Glomerular visceral epithelial cell (primary cell): ENCODE measurements at regions not wholly inside any gene's neighbourhood (a gene's known extent, or its start where the extent isn't known, plus 50 kb on each side); places are given as distances from the start of the nearest gene placed in this dataset.
"Not testable (repeated sequence)": the region's sequence is repeated elsewhere in the genome, so short reads cannot be mapped to it uniquely, and the experiment has no call there.

ENCODE experiments used
- DNase-seq: peaks from one replicate; pipeline ENCODE4 v3.0.0-alpha.2; 2016; ENCODE audit errors: extremely low spot score

GRCh38 chrX:96502507-96502906 lies 182.1 kb upstream of the DIAPH2 start:
- no peak for DNase-seq

- not testable (repeated sequence) for DNase-seq
Observed at GRCh38 chrX:96529386-96529785, 155.3 kb upstream of the DIAPH2 start.

- no peak for DNase-seq
Observed at GRCh38 chrX:96538104-96538725, 146.4 kb upstream of the DIAPH2 start.

GRCh38 chrX:96540111-96540631 lies 144.5 kb upstream of the DIAPH2 start:
- DNase-seq: no peak

GRCh38 chrX:96546281-96546680 lies 138.4 kb upstream of the DIAPH2 start:
- not testable (repeated sequence) for DNase-seq

- DNase-seq: no peak
Observed at GRCh38 chrX:96551322-96551872, 133.2 kb upstream of the DIAPH2 start.

GRCh38 chrX:96556886-96557285 lies 127.8 kb upstream of the DIAPH2 start:
- DNase-seq: no peak

- DNase-seq: not testable (repeated sequence)
Observed at GRCh38 chrX:96561129-96561528, 123.5 kb upstream of the DIAPH2 start.

GRCh38 chrX:96563646-96564045 lies 121.0 kb upstream of the DIAPH2 start:
- DNase-seq: no peak

GRCh38 chrX:96564595-96564994 lies 120.0 kb upstream of the DIAPH2 start:
- DNase-seq: no peak

- no peak for DNase-seq
Observed at GRCh38 chrX:96566878-96567277, 117.8 kb upstream of the DIAPH2 start.

- DNase-seq: no peak
Observed at GRCh38 chrX:96568071-96568470, 116.6 kb upstream of the DIAPH2 start.

- DNase-seq: no peak
Observed at GRCh38 chrX:96569034-96569433, 115.6 kb upstream of the DIAPH2 start.

GRCh38 chrX:96575011-96575410 lies 109.6 kb upstream of the DIAPH2 start:
- DNase-seq: no peak

- DNase-seq: no peak
Observed at GRCh38 chrX:96576368-96576767, 108.3 kb upstream of the DIAPH2 start.

GRCh38 chrX:96578781-96579180 lies 105.9 kb upstream of the DIAPH2 start:
- no peak for DNase-seq

- no peak for DNase-seq
Observed at GRCh38 chrX:96579252-96579651, 105.4 kb upstream of the DIAPH2 start.

- no peak for DNase-seq
Observed at GRCh38 chrX:96590403-96590802, 94.2 kb upstream of the DIAPH2 start.

GRCh38 chrX:96591421-96591820 lies 93.2 kb upstream of the DIAPH2 start:
- DNase-seq: no peak

GRCh38 chrX:96597847-96598246 lies 86.8 kb upstream of the DIAPH2 start:
- not testable (repeated sequence) for DNase-seq

GRCh38 chrX:96611619-96612362 lies 72.9 kb upstream of the DIAPH2 start:
- DNase-seq: no peak

- no peak for DNase-seq
Observed at GRCh38 chrX:96615448-96615847, 69.2 kb upstream of the DIAPH2 start.

- no peak for DNase-seq
Observed at GRCh38 chrX:96619588-96619987, 65.1 kb upstream of the DIAPH2 start.
